Ishikawa (cell line): ENCODE measurements at regions not wholly inside any gene's neighbourhood (a gene's known extent, or its start where the extent isn't known, plus 50 kb on each side); places are given as distances from the start of the nearest gene placed in this dataset.

Source experiments
- EP300 ChIP-seq: IDR thresholded peaks from 2 replicates; pipeline ENCODE4 v1.6.1; 2012; ENCODE audit warnings: borderline replicate concordance
- RAD21 ChIP-seq: IDR thresholded peaks from 2 replicates; pipeline ENCODE4 v1.6.1; 2012; ENCODE audit warnings: low read depth
- REST ChIP-seq: IDR thresholded peaks from 2 replicates; pipeline ENCODE4 v1.6.1; 2012; ENCODE audit warnings: low read depth, mild to moderate bottlenecking
- TEAD4 ChIP-seq: IDR thresholded peaks from 2 replicates; pipeline ENCODE4 v1.6.1; 2012
- ZBTB7A ChIP-seq: IDR thresholded peaks from 2 replicates; pipeline ENCODE4 v1.6.1; 2012; ENCODE audit warnings: low read depth
- TF ChIP-seq, protein P1 (sequence below): IDR thresholded peaks from 2 replicates; pipeline ENCODE4 v1.6.1; 2012

DNA sequence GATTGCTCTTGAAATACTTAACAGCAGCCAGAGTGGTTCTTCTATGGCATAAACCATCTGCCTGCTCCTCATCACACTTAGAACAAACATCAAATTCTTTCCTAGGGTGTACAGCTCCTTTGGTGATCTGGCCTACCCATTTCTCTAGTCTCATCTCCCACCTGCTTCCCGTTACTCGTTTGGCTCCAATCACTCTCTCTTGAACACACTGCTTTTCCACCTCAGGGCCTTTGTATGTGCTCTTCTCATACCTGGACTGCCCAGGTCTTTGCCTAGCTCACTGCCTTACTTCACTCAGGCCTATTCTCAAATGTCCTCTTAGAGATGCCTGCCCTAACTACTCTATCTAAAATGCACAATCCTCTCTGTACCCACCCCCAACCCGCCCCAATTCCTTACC is 100.5 kb downstream of the KCNRG start:
- no peak for TF ChIP-seq RAD21
- TF ChIP-seq, protein P1, sequence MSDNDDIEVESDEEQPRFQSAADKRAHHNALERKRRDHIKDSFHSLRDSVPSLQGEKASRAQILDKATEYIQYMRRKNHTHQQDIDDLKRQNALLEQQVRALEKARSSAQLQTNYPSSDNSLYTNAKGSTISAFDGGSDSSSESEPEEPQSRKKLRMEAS: no peak
- no peak for TF ChIP-seq ZBTB7A
- no peak for TF ChIP-seq REST
- TF ChIP-seq EP300: no peak
- TF ChIP-seq TEAD4: no peak
